Body of pancreas (tissue), 4 donors: ENCODE measurements at regions not wholly inside any gene's neighbourhood (a gene's known extent, or its start where the extent isn't known, plus 50 kb on each side); places are given as distances from the start of the nearest gene placed in this dataset.
"Not testable (repeated sequence)": the region's sequence is repeated elsewhere in the genome, so short reads cannot be mapped to it uniquely, and the experiment has no call there.

Experiments used
- ATAC-seq: fragments of 150-250 bp; one replicate; pipeline ENCODE4 v1.9.1; 2016
- DNase-seq, 4 donors: peaks; one replicate each; pipeline ENCODE4 v3.0.0-alpha.2; 2019
- H3K27ac ChIP-seq, 4 donors: fragments of 200-600 bp; sonication (generic); 1 replicate in 3 of 4; 2 replicates in 1 of 4; pipeline versions ENCODE4 v1.5.1 to v1.6.1; 2016 to 2019; ENCODE audit warnings: mild to moderate bottlenecking in 1 of 4, mixed read lengths in 1 of 4, moderate library complexity in 1 of 4
- H3K27me3 ChIP-seq, 2 donors: fragments of 200-600 bp; sonication (generic); one replicate each; pipeline ENCODE4 v1.6.0; 2016; ENCODE audit warnings: mild to moderate bottlenecking in 1 of 2
- H3K36me3 ChIP-seq, 2 donors: fragments of 200-600 bp; sonication (generic); replicated peaks in 1 of 2; 2 replicates each; pipeline ENCODE4 v1.5.1; 2016; ENCODE audit warnings: low read depth in 2 of 2; ENCODE audit not compliant: insufficient read depth in 1 of 2
- H3K4me1 ChIP-seq: fragments of 200-600 bp; sonication (generic); one replicate; pipeline ENCODE4 v1.6.0; 2016
- H3K4me3 ChIP-seq, 2 donors: fragments of 200-600 bp; sonication (generic); 1 replicate in 1 of 2; 2 replicates in 1 of 2; pipeline ENCODE4 v1.5.1; 2016 to 2019
- H3K9me3 ChIP-seq, 3 donors: fragments of 200-600 bp; sonication (generic); 1 replicate in 2 of 3; 2 replicates in 1 of 3; pipeline ENCODE4 v1.5.1; 2016
- CTCF ChIP-seq, 7 experiments: fragments of 450-650 bp in 4 of 7; fragments of 200-600 bp in 3 of 7; sonication (generic) in 3 of 7; IDR thresholded peaks; one replicate each; pipeline ENCODE4 v1.5.1; 2016 to 2019; ENCODE audit warnings: antibody characterized with exemption in 7 of 7
- POLR2A ChIP-seq, 3 donors: fragments of 450-650 bp; IDR thresholded peaks; one replicate each; pipeline ENCODE4 v1.6.1; 2016; ENCODE audit warnings: antibody characterized with exemption in 3 of 3, mild to moderate bottlenecking in 2 of 3
- WGBS, 2 donors: methylation state at CpG; one replicate each; pipeline ENCODE4 v1.1.5; 2017; 5-methylcytosine and 5-hydroxymethylcytosine counted together
- intact Hi-C: fragments of 100-400 bp; cut with DNase I; formaldehyde crosslinking; loops from one replicate; pipeline ENCODE4 v1.15.1; 2023

- Histone ChIP-seq H3K4me3 (no peak overlapping the region), H3K4me1 (no peaks in the 10 kb centered on the region), H3K36me3 (no peaks in the 10 kb centered on the region), H3K27ac (no peak overlapping the region), H3K9me3 (no peaks in the 10 kb centered on the region), H3K27me3 (no peaks in the 10 kb centered on the region)
- TF ChIP-seq CTCF (IDR thresholded peaks at IDR 0.05) (no peak), POLR2A (IDR thresholded peaks at IDR 0.05) (no peak)
- intact Hi-C loops, result no loop called here
- no peak for DNase-seq
- no peak for ATAC-seq
Observed at GRCh38 chr3:20637729-20638128, 451.7 kb upstream of the SGO1 start.

- H3K27me3 ChIP-seq, result no peaks in the 10 kb centered on the region
- peaks cover 0 to 8% (median 0%) of the 10 kb centered on the region in 3 donors for H3K9me3 ChIP-seq
- TF ChIP-seq POLR2A (IDR thresholded peaks at IDR 0.05) (no peak), CTCF (IDR thresholded peaks at IDR 0.05) (no peak)
- no peak for ATAC-seq
- intact Hi-C loops, result no loop called here
- DNase-seq, result no peak
- H3K4me1 ChIP-seq, result no peaks in the 10 kb centered on the region
- no peak overlapping the region for H3K4me3 ChIP-seq
- H3K36me3 ChIP-seq, result no peaks in the 10 kb centered on the region
- 78 to 85% methylated on average over 6 of the region's 6 CpGs for WGBS, 2 donors
- H3K27ac ChIP-seq, result no peak overlapping the region
Observed at GRCh38 chr3:20622304-20622703, 436.3 kb upstream of the SGO1 start.

- H3K9me3 ChIP-seq, DNase-seq, intact Hi-C loops, H3K27me3 ChIP-seq, H3K36me3 ChIP-seq, ATAC-seq, H3K4me3 ChIP-seq, H3K27ac ChIP-seq, H3K4me1 ChIP-seq: not testable (repeated sequence)
- WGBS, 2 donors, result 58 to 62% methylated on average over 3 of the region's 3 CpGs
Observed at GRCh38 chr3:20618621-20619020, 432.6 kb upstream of the SGO1 start.

GRCh38 chr3:20618181-20618580 is 432.2 kb upstream of the SGO1 start:
- 67 to 78% methylated on average over 7 of the region's 7 CpGs for WGBS, 2 donors
- intact Hi-C loops, H3K4me1 ChIP-seq, ATAC-seq, DNase-seq, H3K27me3 ChIP-seq, H3K36me3 ChIP-seq, H3K9me3 ChIP-seq, H3K4me3 ChIP-seq, H3K27ac ChIP-seq: not testable (repeated sequence)

- H3K36me3 ChIP-seq, DNase-seq, H3K4me1 ChIP-seq, H3K4me3 ChIP-seq, intact Hi-C loops, H3K27ac ChIP-seq, ATAC-seq, H3K27me3 ChIP-seq, H3K9me3 ChIP-seq: not testable (repeated sequence)
Observed at GRCh38 chr3:20615982-20616381, 430.0 kb upstream of the SGO1 start.

GRCh38 chr3:20608054-20608738 is 422.2 kb upstream of the SGO1 start:
- Histone ChIP-seq H3K36me3 (no peaks in the 10 kb centered on the region), H3K27me3 (no peaks in the 10 kb centered on the region), H3K4me1 (no peaks in the 10 kb centered on the region), H3K9me3 (peaks cover 0 to 5% (median 0%) of the 10 kb centered on the region in 3 donors), H3K4me3 (no peak overlapping the region), H3K27ac (no peak overlapping the region)
- WGBS, 2 donors, result 64 to 74% methylated on average over 5 of the region's 5 CpGs
- DNase-seq, result no peak
- TF ChIP-seq CTCF (IDR thresholded peaks at IDR 0.05), result no peak
- TF ChIP-seq POLR2A (IDR thresholded peaks at IDR 0.05), result no peak
- no peak for ATAC-seq
- intact Hi-C loops, result no loop called here
